HG02763 (cell line): ENCODE measurements at regions not wholly inside any gene's neighbourhood (a gene's known extent, or its start where the extent isn't known, plus 50 kb on each side); places are given as distances from the start of the nearest gene placed in this dataset.

ENCODE experiments used
- ATAC-seq: cut with Tn5 transposase; IDR thresholded peaks from one replicate; pipeline ENCODE4 v1.9.1; 2021; ENCODE audit warnings: mild to moderate bottlenecking, moderate library complexity; ENCODE audit not compliant: unreplicated experiment

DNA sequence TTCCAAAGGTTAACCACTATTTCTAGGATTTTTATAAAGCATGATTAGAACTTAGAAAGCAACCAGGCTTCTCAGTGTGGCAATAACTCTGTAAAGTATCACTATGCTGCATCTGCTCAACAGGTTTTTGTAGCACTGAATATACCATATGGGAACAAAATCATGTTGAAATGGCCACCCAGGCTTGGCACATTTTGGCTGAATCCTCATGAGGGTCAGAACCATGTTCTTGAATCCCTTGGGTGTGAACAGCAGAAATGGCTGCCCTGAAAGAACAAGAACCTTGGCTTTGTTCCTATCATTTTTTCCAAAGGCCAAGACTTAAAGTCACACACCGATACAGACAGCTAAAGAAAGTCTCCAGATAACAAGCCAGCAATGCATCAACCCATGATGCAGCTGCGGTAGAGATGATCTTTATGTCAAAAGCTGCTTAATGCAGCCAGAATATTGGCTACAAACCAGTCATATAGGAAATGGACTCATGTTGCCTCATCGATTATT is 283.0 kb upstream of the NOX3 start:
- no peak for ATAC-seq

GRCh38 chr6:155717374-155717773 is 261.7 kb upstream of the NOX3 start:
- ATAC-seq, result no peak

GRCh38 chr6:155710704-155711103 is 255.1 kb upstream of the NOX3 start:
- no peak for ATAC-seq

DNA sequence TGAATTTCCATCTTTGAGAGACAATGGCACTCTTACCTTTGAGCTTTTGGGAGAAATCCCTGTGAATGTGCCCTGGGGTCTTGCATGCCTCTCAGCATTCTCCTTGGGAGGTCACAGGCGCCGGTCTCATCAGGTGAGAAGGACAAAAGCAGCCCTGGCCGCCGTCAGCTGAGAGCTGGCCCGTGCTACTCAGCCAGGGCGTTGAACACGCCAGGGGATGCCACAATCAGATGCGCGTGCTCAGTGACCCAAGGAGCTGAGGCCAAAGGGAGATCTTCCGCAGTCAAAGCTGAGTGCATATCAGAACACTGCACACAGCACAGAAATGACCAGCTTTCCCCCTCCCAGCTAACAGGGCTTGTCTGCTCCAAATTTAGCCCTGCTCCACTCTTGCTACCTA is 253.6 kb upstream of the NOX3 start:
- ATAC-seq, result no peak

DNA sequence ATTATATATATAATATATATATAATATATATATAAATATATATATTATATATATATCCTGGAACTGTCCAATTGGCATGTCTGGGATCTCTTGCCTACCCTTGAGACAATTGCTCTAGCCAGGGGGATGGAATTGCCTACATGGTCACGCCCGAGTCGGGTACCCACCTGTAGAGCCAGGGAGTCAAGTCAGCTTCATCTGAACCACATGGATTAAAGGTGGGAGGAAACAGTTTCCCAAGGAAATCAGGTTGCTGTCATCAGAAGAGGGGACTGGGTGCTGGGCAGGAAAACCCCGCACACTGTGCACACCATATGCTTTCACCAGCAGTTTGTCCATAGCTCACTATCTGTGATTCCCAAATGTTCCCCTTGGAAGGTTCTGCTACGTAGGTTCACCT is 252.5 kb upstream of the NOX3 start:
- no peak for ATAC-seq

DNA sequence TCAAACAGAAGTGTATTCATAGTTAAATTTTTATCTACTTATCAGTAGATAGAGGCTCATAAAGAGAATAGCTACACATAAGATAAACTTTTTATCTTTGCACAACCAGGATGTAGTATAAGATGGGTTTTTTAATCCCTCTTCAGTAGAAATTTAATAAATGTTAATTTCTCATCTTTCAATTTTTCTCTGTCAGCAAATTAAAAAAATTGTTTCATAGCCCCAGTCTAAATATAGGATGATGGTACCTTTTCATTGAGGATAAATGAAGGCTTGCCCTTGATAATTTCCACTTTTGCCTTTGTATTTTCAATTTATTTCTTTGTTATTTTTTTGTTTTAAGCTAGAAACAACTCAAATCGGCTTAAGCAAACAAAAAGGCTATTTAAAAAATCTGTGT is 251.2 kb upstream of the NOX3 start:
- no peak for ATAC-seq

DNA sequence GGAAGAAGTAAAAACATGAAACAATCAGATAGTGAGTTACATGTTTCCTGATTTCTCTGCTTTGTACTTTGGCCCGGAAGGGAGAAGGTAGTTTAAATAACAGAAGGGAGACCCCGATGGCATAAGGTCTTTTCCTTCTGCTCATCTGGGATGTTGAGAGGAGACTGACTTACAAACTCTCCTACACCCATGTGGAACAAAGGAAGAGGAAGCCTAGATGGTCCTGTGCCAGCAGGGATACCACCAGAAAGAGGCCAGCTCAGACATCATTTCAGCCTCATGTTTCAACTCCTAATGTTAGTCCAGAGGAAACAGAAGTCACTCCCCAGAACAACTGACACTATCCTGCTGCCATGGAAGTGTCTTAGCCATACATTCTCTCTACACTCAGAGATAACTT is 250.7 kb upstream of the NOX3 start:
- ATAC-seq, result no peak

DNA sequence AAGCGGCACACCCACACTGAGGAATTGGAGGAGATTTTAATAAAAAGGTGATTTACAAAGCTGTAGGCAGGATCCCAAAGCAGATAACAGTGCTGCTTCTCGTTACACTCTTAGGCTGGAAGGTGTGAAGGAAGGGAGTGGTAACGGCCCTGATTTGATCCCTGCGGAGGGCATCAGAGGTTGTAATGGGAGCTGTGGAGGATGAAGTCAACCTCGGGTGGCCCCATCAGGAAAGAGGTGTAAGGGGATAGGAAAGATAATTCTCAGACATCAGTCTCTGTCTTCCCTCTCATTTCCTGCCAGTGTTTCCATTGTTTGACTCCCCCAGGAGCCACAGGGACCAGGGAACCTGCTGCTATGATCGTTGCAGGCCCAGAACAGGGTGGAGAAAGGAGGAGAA is 245.7 kb upstream of the NOX3 start:
- ATAC-seq, result no peak

GRCh38 chr6:155695495-155695894 is 239.9 kb upstream of the NOX3 start:
- no peak for ATAC-seq

DNA sequence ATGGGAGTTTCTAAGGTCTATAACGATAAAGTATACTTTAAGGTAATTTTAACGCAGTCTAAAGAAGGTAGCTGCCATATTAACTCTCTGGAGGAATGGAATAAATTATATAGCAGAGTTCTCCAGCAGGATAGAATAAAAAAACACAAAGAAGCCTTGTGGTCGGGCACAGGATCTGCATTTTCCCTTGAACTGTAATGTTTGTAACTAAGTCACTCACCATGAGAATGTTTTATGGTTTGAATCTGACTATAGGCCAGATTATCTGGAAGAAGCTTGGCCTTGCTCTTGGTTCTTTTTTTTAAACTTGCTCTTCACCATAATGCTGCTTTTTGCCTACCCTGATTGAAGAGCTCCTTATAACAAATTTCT is 238.8 kb upstream of the NOX3 start:
- no peak for ATAC-seq

GRCh38 chr6:155693573-155694418 is 238.2 kb upstream of the NOX3 start:
- no peak for ATAC-seq

- no peak for ATAC-seq
Observed at GRCh38 chr6:155690820-155691219, 235.2 kb upstream of the NOX3 start.

DNA sequence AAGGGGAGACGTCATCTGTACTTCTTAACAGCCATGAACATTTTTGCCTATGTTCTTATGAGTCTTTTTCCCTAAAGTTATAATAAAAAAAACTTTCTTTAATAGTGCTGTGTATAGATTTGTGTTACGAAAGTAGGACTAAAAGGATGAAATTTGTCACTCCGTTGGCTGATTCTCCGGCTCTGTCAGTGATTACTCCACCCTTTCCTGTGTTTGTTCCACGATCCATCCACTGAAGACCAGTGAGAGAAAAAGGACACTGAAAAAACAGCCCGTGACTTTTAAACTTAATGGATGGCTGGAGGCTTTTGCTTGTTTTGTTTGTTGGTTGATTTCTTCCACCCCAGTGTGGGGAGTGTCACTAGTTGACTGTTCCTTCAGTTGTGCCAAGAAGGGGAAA is 232.0 kb upstream of the NOX3 start:
- no peak for ATAC-seq

DNA sequence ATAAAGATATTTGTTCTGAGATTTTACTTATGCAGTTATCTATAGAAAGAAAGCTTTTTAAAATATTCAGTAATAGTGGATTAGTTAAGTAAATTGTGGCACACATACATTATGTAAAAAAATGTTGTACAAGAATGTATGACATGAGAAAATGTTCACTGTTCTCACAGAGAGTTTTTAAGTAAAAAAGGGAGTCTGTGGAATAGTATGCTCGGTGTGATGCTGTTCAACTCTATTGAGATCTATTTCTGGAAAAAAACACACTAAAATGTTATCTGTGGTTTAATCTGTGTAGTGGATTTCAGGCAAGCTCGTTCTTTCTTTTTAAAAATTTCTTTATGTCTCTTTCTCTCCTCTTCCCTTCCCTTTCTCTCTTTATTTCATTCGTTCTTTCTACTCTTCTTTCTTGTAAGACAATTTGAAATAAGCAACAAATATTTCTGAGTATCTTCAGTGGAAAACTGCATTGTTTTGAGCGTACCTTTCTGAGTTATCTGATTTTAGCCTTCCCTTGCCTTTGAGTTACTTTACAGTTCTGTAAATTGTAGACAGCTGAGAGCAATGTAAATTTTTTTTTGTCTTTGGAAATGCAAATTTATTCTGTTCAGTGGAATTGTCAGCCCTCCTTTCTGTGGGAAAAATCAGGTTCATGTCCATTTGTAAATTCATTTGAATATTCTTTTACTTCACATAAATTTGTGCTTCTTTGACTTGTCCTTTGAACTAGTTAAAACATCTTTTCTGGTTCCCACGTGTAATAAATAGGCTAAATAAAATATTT is 229.0 kb upstream of the NOX3 start:
- ATAC-seq, result no peak

- no peak for ATAC-seq
Observed at GRCh38 chr6:155678361-155678760, 222.7 kb upstream of the NOX3 start.

DNA sequence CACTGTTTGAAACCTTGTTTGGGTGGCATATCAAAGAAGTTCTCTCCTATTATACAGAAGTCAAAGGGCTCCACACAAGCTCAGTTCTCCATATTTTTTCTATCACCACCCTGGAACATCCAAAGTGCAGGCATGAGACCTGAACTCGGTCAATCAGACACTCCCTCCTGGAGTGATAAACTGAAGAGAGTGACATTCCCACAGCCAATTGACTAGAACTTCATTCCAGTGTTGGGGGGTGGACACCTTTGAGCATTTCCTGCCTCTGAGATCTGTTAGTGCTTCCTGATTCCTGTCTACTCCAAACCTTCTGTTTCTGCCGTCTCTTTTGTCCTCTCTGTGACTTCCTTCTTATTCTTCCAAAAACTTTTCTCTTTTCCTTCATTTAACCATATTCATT is 220.7 kb upstream of the NOX3 start:
- no peak for ATAC-seq

DNA sequence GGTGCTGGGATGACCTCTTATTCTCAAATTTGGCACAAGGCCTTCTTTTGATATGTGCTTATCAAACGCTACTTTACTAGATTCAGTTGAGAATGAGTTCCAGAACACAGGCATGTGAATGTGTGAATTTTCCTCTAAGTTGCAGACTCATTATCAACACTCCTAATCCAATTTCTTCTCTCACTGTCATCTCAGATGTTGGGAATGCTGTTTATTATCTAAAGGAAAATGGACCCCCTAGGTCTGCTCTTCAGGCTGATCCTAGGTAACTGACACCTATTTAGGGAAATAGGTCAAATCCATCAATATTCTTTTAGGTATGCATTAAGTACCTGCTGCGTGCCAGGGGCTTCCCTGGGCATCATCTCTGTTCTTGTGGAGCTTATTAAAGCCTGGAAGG is 215.0 kb upstream of the NOX3 start:
- no peak for ATAC-seq

- no peak for ATAC-seq
Observed at GRCh38 chr6:155660251-155660977, 204.8 kb upstream of the NOX3 start.

GRCh38 chr6:155656024-155656423 is 200.4 kb upstream of the NOX3 start:
- no peak for ATAC-seq

GRCh38 chr6:155654474-155654873 is 198.8 kb upstream of the NOX3 start:
- ATAC-seq, result no peak

DNA sequence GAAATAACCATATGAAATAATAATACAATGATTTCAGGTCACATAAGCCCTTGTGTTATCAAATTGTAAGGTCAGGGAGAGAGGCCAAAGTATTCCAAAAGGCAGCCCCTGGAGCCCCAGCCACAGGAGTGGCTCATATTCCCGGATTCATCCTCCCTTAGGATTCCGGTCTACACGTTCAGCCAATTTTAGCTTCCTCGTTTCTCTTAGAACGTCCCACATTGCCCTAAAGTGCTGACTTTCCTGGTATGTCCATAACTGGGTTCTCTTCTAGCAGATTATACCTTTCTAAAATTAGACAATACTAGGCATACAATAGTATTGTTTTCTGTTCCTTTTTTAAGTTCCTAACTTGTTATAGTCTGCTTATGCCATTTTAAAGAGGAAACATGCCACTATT is 192.7 kb upstream of the NOX3 start:
- ATAC-seq, result no peak

- no peak for ATAC-seq
Observed at GRCh38 chr6:155647354-155647753, 191.7 kb upstream of the NOX3 start.
